ENCODE measurements at regions not wholly inside any gene's neighbourhood (a gene's known extent, or its start where the extent isn't known, plus 50 kb on each side); places are given as distances from the start of the nearest gene placed in this dataset.

DNA sequence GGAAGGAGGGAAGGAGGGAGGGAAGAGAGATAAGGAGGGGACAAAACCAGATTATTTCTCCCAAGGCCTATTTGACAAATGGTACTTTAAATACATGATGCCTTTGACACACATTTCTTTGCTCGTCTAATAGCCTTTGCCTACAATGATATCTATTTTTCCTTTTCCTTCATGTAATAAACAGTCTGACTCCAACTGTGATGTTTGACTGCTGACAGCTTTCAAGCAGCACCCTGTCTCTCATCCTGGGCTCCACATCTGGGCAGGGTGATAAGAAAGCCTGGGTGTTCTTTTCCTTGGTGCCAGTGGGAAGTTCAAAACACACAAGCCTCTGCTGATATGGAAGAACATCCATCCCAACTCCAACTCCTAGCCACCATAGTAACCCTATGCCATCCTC is 1277.7 kb upstream of the NXPH2 start:
- H3K9me3 ChIP-seq: no peaks in the 10 kb centered on the region
- TF ChIP-seq EP300 (IDR thresholded peaks at IDR 0.05) (no peak), POLR2A (IDR thresholded peaks at IDR 0.05) (no peak), POLR2AphosphoS5 (IDR thresholded peaks at IDR 0.05) (no peak)
- TF ChIP-seq, protein P1, sequence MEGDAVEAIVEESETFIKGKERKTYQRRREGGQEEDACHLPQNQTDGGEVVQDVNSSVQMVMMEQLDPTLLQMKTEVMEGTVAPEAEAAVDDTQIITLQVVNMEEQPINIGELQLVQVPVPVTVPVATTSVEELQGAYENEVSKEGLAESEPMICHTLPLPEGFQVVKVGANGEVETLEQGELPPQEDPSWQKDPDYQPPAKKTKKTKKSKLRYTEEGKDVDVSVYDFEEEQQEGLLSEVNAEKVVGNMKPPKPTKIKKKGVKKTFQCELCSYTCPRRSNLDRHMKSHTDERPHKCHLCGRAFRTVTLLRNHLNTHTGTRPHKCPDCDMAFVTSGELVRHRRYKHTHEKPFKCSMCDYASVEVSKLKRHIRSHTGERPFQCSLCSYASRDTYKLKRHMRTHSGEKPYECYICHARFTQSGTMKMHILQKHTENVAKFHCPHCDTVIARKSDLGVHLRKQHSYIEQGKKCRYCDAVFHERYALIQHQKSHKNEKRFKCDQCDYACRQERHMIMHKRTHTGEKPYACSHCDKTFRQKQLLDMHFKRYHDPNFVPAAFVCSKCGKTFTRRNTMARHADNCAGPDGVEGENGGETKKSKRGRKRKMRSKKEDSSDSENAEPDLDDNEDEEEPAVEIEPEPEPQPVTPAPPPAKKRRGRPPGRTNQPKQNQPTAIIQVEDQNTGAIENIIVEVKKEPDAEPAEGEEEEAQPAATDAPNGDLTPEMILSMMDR (IDR thresholded peaks at IDR 0.05): no peak
- no peak for DNase-seq
- no peak overlapping the region for H3K27ac ChIP-seq
- H3K36me3 ChIP-seq: no peaks in the 10 kb centered on the region
- no peak overlapping the region for H3K4me3 ChIP-seq
- H3K27me3 ChIP-seq: no peaks in the 10 kb centered on the region
- H3K4me1 ChIP-seq: no peaks in the 10 kb centered on the region
- 36 to 52% methylated on average over 1 of the region's 1 CpG for WGBS, 2 donors
- no peak for ATAC-seq (ENCODE audit: low FRiP score in 2 of 2)

DNA sequence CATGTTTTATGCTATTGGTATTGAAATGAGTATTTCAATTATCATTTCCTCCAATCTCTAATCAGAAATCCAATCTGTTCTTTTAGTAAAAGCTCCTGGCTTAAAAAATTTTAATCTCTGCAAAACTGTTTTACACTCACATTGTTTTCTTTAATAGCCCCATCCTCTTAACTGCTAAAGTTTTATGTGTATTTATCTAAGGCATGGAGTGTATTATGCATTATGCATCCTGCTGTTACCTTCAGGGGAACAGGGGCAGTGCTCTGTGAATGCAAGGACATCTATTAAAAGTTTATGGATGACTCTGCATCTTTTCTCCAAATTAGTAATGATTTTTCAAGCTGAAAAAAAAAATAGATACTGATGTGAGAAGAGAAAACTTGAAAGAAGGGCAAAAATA is 1261.6 kb upstream of the NXPH2 start:
- H3K27me3 ChIP-seq: no peaks in the 10 kb centered on the region
- H3K9me3 ChIP-seq: no peaks in the 10 kb centered on the region
- no peaks in the 10 kb centered on the region for H3K4me1 ChIP-seq
- no peaks in the 10 kb centered on the region for H3K36me3 ChIP-seq
- no peak overlapping the region for H3K27ac ChIP-seq
- H3K4me3 ChIP-seq: no peak overlapping the region
- TF ChIP-seq, protein P1 (IDR thresholded peaks at IDR 0.05): no peak
- ATAC-seq (ENCODE audit: low FRiP score in 2 of 2) (no peak), DNase-seq (no peak)

DNA sequence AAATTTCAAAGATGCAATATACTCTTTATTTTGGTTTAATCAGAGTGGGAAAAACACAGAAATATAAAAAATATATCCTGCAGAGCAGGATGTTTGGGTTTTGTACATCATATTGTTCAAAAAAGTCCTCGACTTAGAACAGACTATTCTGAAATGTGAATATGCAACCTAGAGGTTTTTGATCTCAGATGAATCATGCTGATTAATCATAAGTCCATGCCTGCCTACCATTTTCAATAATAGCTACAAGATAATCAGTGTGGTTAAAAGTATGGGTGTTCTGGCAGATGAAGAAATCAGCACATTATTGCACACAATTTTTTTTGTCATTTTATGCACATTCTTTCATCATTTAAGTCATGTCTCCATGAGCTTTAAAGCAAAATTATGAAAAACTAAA is 1261.0 kb upstream of the NXPH2 start:
- Histone ChIP-seq H3K9me3 (no peaks in the 10 kb centered on the region), H3K36me3 (no peaks in the 10 kb centered on the region), H3K4me1 (no peaks in the 10 kb centered on the region), H3K4me3 (no peak overlapping the region), H3K27ac (no peak overlapping the region), H3K27me3 (no peaks in the 10 kb centered on the region)
- DNase-seq (no peak), ATAC-seq (ENCODE audit: low FRiP score in 2 of 2) (no peak)
- no peak for TF ChIP-seq POLR2A (IDR thresholded peaks at IDR 0.05)
- no peak for TF ChIP-seq EP300 (IDR thresholded peaks at IDR 0.05)
- TF ChIP-seq, protein P1 (IDR thresholded peaks at IDR 0.05): no peak
- no peak for TF ChIP-seq POLR2AphosphoS5 (IDR thresholded peaks at IDR 0.05)
- WGBS, 2 donors: 66 to 78% methylated on average over 1 of the region's 1 CpG

DNA sequence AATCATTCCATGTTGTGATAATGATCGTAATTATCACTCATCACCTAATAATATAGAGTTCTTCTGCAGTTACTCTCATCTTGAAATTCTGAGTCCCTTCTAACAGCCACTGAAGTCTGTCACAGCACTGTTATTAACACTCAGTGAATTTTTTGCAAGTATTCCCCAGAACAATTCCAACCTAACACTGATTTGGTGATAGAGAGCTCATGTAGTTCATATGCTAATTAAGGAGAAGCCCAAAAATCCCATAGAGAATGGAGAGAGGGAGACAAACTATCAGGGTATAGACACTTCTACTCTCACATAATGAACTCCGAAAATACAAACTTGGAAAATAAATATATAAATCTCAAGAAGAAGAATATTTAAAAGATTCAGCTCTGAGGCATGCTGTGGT is 1253.4 kb upstream of the NXPH2 start:
- Histone ChIP-seq H3K27me3 (no peaks in the 10 kb centered on the region), H3K27ac (no peak overlapping the region), H3K4me1 (no peaks in the 10 kb centered on the region), H3K4me3 (no peak overlapping the region), H3K9me3 (no peaks in the 10 kb centered on the region), H3K36me3 (no peaks in the 10 kb centered on the region)
- 78 to 83% methylated on average over 2 of the region's 2 CpGs for WGBS, 2 donors
- DNase-seq: no peak
- ATAC-seq (ENCODE audit: low FRiP score in 2 of 2): no peak
- TF ChIP-seq POLR2AphosphoS5 (IDR thresholded peaks at IDR 0.05): no peak
- no peak for TF ChIP-seq EP300 (IDR thresholded peaks at IDR 0.05)
- no peak for TF ChIP-seq POLR2A (IDR thresholded peaks at IDR 0.05)
- TF ChIP-seq, protein P1 (IDR thresholded peaks at IDR 0.05): no peak

DNA sequence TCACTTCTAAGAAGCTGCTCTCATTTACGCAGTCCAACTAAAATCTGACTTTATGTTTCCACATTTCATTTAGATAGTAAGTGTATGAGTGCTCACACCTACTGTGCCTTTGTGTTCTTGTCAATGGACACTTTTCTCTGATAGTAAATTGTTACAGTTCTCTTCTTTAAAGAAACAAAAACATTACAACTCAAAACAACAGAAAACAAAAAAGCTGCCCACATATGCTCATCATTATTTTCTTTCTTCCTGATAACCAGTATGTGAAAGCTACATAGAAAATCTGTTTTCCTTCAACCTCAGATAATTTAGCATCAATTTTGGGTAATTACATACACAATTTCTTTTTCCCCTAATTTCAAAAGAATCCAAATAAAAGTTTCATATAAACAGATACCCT is 1247.8 kb upstream of the NXPH2 start:
- H3K27me3 ChIP-seq: no peaks in the 10 kb centered on the region
- 86 to 89% methylated on average over 1 of the region's 1 CpG for WGBS, 2 donors
- H3K27ac ChIP-seq: no peak overlapping the region
- no peak for TF ChIP-seq POLR2AphosphoS5 (IDR thresholded peaks at IDR 0.05)
- no peak for TF ChIP-seq POLR2A (IDR thresholded peaks at IDR 0.05)
- TF ChIP-seq, protein P1 (IDR thresholded peaks at IDR 0.05): no peak
- no peak for TF ChIP-seq EP300 (IDR thresholded peaks at IDR 0.05)
- H3K4me3 ChIP-seq: no peak overlapping the region
- H3K36me3 ChIP-seq: no peaks in the 10 kb centered on the region
- DNase-seq (no peak), ATAC-seq (ENCODE audit: low FRiP score in 2 of 2) (no peak)
- no peaks in the 10 kb centered on the region for H3K4me1 ChIP-seq
- no peaks in the 10 kb centered on the region for H3K9me3 ChIP-seq

All from upper lobe of left lung (tissue), 6 donors.